GM21825 (cell line): ENCODE measurements at regions not wholly inside any gene's neighbourhood (a gene's known extent, or its start where the extent isn't known, plus 50 kb on each side); places are given as distances from the start of the nearest gene placed in this dataset.

ENCODE experiments used
- ATAC-seq: cut with Tn5 transposase; IDR thresholded peaks from one replicate; pipeline ENCODE4 v1.9.1; 2021; ENCODE audit warnings: mild to moderate bottlenecking, moderate library complexity; ENCODE audit not compliant: unreplicated experiment

DNA sequence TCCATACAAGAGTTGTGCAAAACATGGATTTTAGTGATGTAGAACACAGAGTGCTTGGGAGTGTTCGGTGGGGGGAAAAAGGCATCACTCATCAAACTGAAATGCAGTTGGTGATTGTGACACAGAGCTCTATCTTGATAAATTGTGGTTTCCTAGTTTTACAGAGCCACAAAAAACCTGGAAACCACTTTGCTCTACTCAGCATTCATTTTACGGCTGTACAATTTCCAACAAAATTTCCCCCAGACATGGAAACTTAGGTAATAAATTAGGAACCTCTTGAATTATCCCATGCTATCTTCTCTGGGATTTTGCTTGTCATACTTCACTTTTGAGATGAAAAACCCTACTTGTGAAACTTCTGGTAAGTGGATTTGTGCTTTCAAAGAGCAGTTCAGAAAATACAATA, 614.9 kb upstream of the FZD8 start:
- no peak for ATAC-seq

DNA sequence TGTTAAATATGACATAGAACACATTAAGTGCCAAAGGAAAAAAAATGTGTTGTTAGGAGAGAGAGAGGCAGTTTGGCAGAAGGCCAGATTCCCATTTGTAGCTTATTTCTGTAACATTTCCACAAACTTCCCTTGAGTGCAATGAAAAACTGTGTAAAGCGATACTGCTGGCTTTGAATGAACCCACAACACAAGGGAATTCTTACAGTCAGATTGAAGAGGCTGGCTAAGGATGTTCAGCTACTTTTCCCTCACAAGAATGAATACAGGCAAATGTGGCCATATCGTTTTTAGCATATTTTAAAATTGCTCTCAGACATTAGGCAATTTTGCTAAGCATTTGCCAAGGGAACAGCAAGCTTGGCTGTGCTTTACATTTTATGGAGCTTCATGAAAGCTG, 614.1 kb upstream of the FZD8 start:
- no peak for ATAC-seq

DNA sequence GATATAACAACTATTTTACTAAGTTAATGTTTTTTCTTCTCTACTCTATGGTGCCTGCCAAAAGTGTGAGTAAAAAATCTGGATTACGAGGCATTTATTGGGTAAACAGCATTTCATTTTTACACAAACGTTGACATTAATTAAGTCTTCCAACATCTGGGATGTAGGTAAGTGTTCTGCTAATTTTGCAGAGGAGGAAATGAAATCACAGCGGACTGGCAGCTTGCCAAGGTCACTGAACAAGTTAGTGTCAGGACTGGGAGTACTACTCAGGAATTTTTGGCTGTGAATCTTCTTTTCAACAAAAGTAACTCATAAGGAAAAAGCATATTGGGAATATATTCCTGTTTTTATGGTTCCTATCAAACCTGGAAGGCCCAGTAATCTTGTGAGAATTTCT, 612.1 kb upstream of the FZD8 start:
- ATAC-seq = no peak

DNA sequence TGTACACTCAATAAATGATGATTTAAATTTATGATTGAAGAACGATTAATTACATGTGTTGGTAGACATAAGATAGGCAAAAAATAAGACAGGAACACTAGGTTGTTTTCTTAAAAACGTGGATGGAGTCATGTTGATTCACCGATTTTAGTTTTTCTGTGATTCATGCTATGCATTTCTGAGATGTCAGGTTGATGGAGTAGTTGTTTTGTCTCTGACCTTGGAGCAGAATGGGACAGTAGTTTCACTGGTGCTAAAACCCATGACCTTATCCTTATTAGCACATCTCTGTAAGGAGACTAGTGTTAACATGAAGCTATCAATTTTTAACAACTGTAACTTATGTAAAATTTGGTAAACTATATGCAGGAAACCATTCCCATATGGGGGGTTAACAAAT, 611.6 kb upstream of the FZD8 start:
- no peak for ATAC-seq

DNA sequence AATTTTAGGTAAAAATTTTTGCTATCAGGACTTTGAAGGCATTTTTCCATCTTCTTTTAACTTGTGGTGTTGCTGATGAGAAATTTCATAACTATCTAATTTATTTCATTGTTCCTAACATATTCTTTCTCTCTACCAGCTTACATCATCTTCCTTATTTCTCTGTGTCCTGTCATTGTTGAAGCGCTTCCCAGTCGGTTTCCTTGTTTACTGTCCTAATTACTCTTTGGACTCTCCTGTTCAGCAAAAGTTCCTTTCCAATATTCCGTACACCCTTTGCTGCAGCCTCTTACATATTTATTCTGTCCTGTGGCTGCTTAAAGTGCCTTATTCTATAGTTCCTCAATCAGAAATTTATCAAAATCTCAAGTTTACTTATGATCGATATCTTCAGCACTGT, 609.0 kb upstream of the FZD8 start:
- no peak for ATAC-seq

DNA sequence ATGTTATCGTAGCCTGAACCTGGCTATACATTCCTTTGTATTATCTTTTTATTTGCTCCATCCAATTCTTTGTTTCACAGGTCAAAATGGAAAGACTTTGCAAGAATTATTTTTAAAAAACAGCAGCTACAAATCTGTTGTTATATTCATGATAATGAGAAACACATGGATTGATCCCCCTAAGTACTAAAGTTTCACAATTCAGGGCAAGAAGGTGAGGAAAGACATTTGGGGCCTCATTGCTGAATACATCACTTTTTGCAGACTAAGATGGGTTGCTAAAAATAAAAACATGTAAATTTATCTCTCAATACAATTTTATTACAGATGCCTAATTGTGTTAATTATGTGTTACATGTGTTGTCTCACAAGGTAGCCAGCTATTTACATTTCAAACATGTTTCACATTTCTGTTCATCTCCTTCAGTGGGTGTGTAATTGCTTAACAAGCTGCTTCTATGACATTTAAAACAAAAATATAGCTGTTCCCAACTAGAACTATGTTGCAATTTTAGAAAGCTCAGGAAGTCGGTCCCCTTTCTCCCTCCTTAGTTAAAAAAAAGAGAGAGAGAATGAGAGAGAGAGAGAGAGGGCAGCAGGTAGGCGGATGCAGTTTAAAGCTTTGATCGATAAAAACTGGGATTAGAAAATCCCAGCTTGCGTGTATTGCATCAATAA, 606.3 kb upstream of the FZD8 start:
- ATAC-seq = no peak

DNA sequence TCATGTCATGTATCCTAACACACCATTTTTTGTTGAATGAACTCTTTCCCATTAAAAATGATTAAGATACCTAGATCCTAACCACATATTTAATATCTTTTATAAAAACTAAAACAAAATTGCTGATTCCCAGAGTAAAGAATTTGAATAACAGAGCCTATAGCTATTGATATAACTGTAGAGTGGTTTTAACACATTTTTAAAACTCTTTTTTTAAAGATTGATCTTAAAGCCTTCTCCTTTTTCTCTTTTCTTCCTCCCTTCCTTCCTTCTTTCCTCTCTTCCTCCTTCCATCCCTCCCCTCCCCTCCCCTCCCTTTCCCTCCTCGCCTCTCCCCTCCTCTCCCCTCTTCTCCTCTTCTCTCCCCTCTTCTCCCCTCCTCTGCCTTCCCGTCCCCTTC, 605.4 kb upstream of the FZD8 start:
- ATAC-seq = no peak

DNA sequence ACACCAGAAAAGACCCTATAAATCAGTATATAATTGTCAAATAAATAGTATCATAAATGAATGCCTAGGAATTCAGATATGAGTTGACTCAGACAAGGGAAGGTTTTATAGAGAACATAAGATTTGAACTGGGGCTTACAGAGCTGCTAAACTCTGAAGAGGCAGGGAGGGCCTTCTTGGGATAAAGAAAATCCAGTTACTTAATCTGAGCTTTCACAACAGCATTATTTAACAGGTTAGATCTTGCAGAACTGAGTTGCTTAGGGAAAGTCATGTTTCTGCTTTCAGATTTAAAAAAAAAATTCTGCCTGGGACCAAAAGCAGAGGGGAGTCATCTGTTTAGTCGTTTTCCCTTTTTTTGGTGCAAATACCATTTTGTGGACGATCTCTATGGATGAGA, 594.8 kb upstream of the FZD8 start:
- ATAC-seq = no peak

DNA sequence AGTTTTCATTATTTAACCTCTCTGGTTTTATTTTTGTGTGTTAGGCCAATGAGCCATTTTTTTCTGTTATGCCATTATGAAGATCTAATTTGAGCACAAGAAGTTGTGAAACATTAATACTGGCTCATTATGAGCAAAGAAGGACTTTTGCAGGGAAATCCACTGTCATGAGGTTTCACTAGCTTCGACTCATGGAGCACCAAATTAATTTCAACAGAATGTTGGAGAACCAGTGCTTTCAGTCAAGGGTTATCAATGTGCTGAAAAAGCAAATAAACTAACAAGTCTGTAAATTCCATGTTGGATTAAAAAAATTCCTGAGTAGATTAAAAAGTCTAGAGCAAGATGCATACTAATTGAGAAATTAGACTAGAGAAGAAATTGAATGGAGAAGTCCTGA, 594.2 kb upstream of the FZD8 start:
- ATAC-seq = no peak

DNA sequence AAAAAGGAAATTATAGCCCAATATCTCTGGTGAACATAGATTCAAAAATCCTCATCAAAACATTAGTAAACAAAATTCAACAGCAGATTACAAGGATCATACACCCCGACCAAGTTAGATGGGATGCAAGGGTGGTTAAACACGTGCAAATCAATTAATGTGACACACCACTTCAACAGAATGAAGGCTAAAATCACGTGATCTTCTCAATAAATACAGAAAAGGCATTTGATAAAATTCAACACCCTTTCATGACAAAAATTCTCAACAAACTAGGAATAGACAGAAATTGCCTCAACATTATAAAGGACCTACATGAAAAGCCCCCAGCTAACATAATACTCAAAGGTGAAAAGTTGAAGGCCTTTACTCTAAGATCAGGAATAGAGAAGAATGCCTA, 590.8 kb upstream of the FZD8 start:
- no peak for ATAC-seq

DNA sequence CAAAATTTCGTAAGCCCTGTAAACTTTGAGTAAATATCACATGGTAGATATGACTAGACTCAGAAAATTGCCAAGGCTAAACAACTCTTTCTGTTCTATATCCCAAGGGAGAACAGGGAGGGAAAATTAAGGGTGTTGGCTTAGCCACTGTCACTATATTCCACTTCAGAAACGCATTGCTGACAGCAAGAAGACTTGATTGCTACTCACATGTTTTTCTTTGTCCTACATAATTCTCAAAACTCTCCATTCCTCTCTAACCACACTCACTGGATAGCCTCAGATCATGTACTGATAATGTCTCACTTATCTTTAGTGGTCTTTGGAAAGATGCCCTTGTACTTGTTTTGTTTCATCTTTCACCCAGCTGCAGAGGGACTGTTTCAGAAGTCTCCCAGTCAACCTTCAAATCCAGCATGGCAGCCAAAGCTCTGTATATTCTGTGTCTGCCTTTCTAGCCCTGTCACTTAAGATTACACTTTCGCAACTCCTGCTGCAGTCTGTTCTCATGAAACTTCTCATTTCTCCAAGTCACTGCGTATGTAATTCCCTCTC, 582.4 kb upstream of the FZD8 start:
- no peak for ATAC-seq

DNA sequence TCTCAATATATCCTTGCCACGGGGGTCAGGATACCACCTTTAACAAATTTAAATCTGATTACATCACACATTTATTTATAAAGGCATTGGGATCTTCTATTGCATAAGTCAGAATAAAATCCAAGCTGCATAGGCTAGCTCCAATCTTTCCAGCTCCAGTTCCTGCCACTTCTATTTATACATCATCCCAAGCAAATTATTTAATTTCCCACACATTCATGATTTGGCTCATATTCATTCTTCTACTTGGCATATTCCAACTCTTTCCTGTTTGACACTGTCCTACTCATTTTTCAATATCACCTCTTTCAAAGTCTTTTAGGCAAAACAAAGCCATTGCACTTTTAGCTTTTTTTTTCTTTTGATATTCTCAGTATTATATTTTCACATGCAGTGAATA, 579.0 kb upstream of the FZD8 start:
- no peak for ATAC-seq

DNA sequence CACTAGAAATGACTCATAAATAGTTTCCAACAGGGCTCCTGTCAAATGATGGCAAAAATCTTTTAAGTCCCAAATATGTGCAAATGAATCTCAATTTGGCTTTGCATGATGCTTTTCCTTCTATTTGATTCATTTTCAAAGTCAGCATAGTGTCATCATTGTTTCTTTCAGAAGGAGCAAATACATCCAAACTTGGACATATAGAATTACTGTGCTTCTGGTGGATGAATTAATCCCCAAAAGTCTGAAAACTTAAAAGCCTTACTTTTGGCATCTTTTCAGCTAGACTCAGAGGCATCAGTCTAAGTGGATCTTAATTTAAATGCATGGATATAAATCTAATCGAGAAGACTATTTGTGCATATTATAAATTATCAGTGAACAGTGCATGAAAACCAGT, 578.1 kb upstream of the FZD8 start:
- no peak for ATAC-seq

DNA sequence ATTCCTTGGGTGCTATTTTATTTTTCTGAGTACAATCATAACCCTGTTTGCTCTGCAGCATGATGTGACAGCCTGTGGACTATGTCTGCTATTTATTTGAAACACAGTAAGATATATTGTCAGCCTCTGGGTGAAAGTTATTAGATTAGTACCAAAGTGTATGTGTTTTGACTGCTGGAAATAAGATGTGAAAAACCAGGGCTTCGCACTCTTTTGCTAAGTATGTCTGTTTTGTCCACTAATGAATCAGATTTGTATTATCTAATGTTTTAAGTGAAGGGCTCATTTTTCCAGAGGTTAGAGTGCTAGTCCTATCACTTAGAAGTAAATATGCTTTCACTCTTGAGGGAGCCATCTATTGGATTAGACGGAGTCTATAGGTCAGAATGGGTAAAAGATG, 569.8 kb upstream of the FZD8 start:
- ATAC-seq = no peak

DNA sequence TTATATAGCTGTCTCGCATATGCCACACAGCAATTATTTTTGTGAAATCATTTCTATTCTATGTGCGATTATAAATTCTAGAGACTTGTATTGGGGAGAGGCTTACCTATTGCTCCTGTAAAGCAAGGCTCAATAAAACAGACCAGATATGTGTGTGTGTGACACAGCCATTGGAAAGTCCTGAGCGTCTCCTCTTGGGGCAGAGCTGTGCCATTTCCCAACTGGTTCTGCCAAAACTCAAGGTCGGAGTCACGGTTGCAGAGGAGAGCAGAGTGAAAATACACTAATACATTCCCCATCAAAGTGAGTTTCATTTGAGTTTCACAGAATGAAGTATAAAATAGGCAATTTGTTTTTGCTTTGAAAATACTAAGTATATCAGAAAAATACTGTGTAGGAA, 567.4 kb upstream of the FZD8 start:
- no peak for ATAC-seq

DNA sequence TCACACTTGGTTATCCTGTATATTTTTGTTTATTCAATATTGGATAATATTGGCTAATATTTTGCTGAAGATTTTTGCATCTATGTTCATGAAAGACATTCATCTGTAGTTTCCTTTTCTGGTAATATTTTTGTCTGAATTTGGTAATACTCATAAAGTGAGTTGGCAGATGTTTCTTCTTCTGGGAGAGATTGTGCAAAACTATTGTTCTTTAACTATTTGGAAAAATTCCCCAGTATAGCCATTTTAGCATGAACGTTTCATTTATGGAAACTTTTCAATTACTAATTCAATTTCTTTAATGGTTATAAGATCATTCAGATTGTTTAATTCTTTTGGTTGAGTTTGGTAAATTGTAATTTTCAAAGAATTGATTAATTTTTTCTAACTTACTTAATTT, 560.8 kb upstream of the FZD8 start:
- ATAC-seq = no peak

DNA sequence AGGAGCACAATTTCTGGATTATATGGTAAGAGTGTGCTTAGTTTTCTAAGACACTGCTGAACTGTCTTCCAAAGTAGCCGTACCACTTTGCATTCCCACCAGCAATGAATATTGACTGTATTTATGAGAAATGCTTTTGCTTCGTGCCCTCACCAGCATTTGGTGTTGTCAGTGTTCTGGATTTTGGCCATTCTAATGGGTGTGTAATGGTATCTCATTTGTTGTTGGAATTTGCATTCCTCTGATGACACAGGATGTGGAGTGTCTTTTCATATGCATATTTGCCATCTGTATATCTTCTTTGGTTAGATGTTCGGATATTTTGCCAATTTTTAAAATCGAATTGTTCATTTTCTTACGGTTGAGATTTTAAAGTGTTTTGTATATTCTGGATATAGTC, 558.5 kb upstream of the FZD8 start:
- ATAC-seq = no peak

DNA sequence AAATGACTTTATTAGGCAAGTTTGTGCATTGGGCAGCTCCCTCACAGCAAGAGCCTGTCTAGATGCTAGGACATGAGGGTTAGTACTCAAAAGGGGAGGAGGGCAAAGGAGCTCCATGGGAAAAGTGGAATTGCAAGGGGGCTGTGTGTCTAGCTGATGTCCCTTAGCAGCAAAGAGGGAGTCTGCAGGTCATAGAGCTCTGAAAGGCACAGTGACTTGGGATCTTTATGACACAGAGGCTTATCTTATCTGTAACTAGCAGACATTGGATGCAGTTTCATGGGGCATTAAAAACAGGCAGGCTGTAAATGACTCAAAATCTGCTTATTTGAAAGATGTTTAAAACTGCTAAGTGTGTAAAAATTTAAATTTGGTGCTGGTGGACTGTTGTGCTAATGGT, 556.2 kb upstream of the FZD8 start:
- no peak for ATAC-seq

DNA sequence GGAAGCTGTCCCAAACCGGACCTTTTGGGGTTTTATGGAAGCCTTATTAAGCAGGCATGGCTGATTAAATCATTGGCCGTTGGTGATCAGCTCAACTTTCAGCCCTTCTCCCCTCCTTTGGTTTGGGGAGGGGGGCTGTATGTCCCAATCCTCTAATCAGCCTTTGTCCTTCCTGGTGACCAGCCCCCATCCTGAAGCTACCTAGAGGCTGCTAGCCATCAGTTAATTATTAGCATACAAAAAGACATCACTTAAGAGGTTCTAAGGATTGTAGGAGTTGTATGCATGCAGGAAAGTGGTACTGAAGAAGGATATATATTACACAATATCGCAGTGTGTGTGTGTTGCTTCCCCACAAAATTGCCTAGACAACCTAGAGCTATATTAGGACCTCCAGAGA, 553.3 kb upstream of the FZD8 start:
- ATAC-seq = no peak

DNA sequence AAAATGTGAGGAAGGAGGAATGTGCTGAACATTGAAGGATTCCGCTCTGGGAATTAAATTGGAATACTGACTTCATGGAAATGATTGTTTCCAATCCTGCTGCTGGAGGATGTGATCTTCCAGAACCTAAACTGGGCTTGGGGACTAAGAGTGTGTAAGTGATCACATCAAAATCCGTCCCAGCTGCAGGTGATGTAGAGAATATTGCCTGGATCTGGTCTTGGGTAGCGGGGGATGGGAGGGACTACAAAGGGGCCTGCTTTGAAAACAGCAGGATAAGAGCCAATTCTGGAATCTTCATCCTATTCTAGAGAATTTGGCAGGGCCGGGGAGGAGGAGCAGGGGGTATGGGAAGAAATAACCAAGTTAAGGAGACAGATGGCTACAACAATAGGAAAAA, 552.2 kb upstream of the FZD8 start:
- ATAC-seq = no peak

DNA sequence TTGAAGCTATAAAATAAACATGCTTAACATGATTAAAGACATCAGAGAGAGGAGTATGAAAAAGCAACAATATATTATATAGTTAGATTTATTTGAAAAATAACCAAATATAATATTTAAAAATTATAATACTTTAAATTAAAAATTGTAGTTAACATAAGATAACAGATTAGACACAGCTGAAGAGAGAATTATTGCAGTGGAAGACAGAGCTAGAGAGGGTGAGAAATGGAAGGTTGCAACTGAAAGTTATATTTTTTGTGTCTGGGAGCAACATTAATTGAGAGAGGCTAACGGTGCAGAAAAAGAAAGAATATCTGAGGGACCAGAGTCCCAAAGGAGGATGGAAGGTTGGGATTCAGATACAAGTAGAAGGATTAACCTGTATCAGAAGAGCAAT, 548.9 kb upstream of the FZD8 start:
- ATAC-seq = no peak

DNA sequence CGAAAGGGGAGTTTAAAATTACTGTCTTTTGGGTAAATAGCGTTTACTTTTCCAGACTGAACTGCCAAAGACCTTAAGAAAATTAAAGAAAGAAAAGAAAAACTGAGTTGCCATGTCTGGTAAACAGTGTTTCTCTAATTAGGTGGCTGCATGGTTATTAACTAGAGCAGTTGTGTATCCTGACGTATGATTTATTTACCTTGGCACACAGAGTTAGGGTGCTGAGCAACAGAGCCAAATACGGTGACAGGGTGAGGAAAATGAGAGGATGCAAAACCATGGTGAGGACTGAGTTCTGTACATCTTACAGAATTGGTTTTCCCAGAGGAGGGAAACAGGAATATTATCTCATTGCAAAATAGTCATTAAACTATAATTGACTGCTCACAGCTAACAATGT, 546.4 kb upstream of the FZD8 start:
- ATAC-seq = no peak

DNA sequence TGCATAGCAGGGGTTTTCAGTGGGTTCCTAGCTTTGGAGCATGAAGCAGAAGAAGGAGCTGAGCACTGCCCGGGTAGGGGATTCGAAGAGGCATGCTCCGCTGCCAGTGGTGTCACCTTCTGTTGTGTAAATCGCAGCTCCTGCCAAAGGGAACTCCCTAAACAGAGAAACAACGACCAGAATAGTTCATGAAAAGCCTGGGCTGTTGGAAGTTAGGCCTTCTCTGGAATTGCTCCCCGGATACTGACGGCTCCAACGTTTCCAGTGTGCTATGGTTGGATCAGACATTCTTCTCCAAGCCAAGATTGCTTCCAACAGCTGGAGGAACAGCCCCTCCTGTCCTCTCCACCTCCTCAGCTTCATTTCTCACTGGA, 546.0 kb upstream of the FZD8 start:
- ATAC-seq = no peak
